Coronary artery (tissue), 2 donors: ENCODE measurements at regions not wholly inside any gene's neighbourhood (a gene's known extent, or its start where the extent isn't known, plus 50 kb on each side); places are given as distances from the start of the nearest gene placed in this dataset.

Experiments
- DNase-seq: peaks from one replicate; pipeline ENCODE4 v3.0.0-alpha.2; 2017; ENCODE audit warnings: low spot score
- H3K27ac ChIP-seq, 2 donors: fragments of 200-600 bp; sonication (generic); one replicate each; pipeline ENCODE4 v1.5.1; 2016 to 2019
- H3K4me3 ChIP-seq: fragments of 200-600 bp; sonication (generic); 2 replicates; pipeline ENCODE4 v1.5.1; 2016; ENCODE audit warnings: mild to moderate bottlenecking, moderate library complexity
- CTCF ChIP-seq: fragments of 200-600 bp; sonication (generic); IDR thresholded peaks from one replicate; pipeline ENCODE4 v1.5.1; 2019; ENCODE audit warnings: antibody characterized with exemption

DNA sequence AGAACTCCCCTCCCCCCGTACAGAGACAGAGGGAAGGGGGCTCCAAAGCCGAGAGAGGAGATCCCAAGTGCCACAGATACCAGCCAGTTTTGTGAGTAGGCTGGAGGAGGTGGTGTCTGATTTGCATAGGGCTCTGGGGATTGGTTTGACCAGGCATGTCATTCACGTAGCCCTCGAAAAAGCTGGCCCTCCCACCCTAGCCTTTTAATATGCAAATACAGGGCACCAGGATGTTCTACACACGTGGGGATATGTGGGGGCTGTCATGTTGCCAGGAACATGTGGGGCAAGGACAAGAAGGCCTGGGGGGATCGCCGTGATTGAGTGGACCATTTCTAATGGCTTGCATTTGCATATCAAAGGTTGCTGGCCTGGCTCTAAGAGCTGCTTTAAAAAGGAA, 272.9 kb downstream of the PPP1R2C start:
- Histone ChIP-seq H3K4me3 (no peak overlapping the region), H3K27ac (no peak overlapping the region)
- no peak for TF ChIP-seq CTCF
- no peak for DNase-seq

GRCh38 chrX:42499620-42500019, 278.3 kb downstream of the PPP1R2C start:
- no peak overlapping the region for H3K4me3 ChIP-seq
- DNase-seq: no peak
- no peak for TF ChIP-seq CTCF
- no peak overlapping the region for H3K27ac ChIP-seq

DNA sequence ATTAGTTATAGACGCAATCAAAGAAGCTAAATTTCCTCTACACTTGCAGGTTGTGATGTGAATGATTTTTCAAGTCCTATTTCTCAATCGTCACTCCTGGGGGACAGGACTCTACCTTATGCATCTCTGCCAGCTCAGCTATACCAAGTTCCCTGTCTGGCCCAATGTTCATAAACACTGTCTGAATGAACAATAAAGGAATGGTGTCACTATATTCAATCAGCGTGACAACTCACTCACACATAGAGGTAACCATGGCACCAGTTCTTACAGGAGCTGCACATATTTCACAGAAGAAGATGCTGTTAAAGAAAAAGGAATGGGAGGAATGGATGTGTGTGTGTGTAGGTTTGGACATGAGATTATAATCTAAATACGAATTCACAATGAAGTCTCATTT, 280.6 kb downstream of the PPP1R2C start:
- DNase-seq: no peak
- Histone ChIP-seq H3K4me3 (no peak overlapping the region), H3K27ac (no peak overlapping the region)
- no peak for TF ChIP-seq CTCF

- no peak for DNase-seq
- H3K4me3 ChIP-seq: no peak overlapping the region
- no peak for TF ChIP-seq CTCF
- no peak overlapping the region for H3K27ac ChIP-seq
These were observed 281.7 kb downstream of the PPP1R2C start for GRCh38 chrX:42496239-42496638.

DNA sequence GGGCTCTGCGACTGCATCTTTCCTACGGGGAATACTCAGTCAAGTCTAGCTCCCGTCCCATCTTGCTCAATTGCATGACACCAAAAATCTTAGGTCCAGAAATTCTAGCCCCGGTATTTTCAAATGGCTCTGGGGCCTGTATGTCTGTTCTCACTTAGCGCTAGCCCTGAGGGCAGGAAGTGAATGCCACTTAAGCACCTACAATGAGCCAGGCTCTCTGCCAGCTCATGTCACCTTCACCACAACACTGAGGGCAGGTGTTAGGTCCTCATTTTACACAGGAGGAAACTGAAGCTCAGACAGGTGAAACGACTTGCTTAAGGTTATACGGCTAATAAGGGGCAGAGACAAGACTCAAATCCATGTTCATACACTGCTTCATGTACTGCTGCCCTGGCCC, 282.8 kb downstream of the PPP1R2C start:
- DNase-seq: no peak
- no peak for TF ChIP-seq CTCF
- Histone ChIP-seq H3K4me3 (no peak overlapping the region), H3K27ac (no peak overlapping the region)

DNA sequence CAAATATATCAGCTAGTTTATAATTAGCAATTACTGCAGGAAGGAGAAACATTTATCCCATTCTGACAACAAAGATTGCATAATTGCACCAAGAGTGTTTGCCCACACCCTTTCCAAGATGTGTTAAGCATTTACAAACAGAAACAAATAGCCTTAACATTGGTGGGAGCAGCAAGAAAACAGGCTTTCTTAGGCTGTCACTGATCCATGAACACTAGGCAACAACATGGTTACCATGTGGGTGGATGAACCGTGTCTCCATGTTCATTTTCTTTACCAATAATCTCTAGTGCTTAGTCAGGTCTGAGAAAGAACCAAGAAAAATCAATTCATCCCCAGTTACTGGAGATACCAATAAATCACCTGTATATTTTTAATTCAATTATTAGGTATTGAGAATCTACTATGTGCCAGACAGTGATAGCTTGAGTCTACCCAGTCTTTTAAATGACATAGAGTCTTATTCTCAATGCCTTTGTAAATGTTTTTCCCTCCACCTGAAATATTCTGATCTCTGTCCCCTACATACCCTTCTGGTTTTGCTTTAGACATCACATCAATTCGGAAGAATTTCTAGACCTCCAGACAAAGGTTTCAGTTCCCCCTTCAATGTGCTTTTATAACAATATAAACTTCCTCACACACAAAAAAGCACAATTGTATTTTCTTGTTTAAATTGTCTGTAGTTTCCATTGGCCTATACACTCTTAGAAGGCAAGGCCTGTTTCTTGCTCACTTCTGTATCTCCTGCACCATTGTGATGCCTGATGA, 286.6 kb downstream of the PPP1R2C start:
- Histone ChIP-seq H3K27ac (no peak overlapping the region), H3K4me3 (no peak overlapping the region)
- no peak for DNase-seq
- no peak for TF ChIP-seq CTCF

DNA sequence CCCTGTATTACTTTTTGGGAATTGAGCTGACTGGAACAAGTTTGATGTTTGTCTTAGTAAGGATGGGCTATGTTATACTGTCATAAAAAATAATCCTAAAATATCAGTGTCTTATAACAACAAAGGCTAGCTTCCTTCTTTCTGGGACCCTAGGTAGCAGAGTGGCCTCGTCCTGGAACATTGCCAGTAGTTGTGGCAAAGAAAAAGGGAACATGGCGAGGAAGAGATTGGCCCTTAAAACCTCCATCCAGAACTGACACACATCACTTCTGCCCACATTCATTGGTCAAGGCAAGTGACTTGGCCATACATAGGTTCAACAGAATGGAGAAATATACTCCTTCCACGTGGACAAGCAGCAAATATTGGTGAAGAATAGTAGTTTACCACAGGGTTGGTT, 287.9 kb downstream of the PPP1R2C start:
- TF ChIP-seq CTCF: no peak
- no peak for DNase-seq
- Histone ChIP-seq H3K27ac (no peak overlapping the region), H3K4me3 (no peak overlapping the region)
